GM20000 (cell line): ENCODE measurements at regions not wholly inside any gene's neighbourhood (a gene's known extent, or its start where the extent isn't known, plus 50 kb on each side); places are given as distances from the start of the nearest gene placed in this dataset.
"Not testable (repeated sequence)": the region's sequence is repeated elsewhere in the genome, so short reads cannot be mapped to it uniquely, and the experiment has no call there.

Experiments used
- DNase-seq: peaks from one replicate; pipeline ENCODE4 v3.0.0; 2012; ENCODE audit warnings: low spot score
- CTCF ChIP-seq: IDR thresholded peaks from 2 replicates; pipeline ENCODE4 v1.5.1; 2012; ENCODE audit warnings: mild to moderate bottlenecking, control low read depth; ENCODE audit errors: extremely low read depth, missing control alignments

- no peak for TF ChIP-seq CTCF
Measured at GRCh38 chr19:28374971-28375370, 838.0 kb downstream of the UQCRFS1 start.

GRCh38 chr19:28372576-28373247 lies 840.2 kb downstream of the UQCRFS1 start:
- TF ChIP-seq CTCF, result no peak
- no peak for DNase-seq

More at GRCh38 chr19:28374971-28375370, 838.0 kb downstream of the UQCRFS1 start:
- no peak for DNase-seq

- DNase-seq, result no peak
- no peak for TF ChIP-seq CTCF
Measured at GRCh38 chr19:28367146-28367545, 845.8 kb downstream of the UQCRFS1 start.

- DNase-seq, result no peak
- TF ChIP-seq CTCF, result no peak
Measured at GRCh38 chr19:28363254-28363653, 849.7 kb downstream of the UQCRFS1 start.

GRCh38 chr19:28359431-28360414 lies 853.2 kb downstream of the UQCRFS1 start:
- TF ChIP-seq CTCF, result no peak
- DNase-seq, result no peak

- no peak for TF ChIP-seq CTCF
- no peak for DNase-seq
Measured at GRCh38 chr19:28358633-28359032, 854.3 kb downstream of the UQCRFS1 start.

GRCh38 chr19:28351761-28352160 lies 861.2 kb downstream of the UQCRFS1 start:
- no peak for TF ChIP-seq CTCF
- no peak for DNase-seq

- DNase-seq, result not testable (repeated sequence)
Measured at GRCh38 chr19:28351321-28351720, 861.6 kb downstream of the UQCRFS1 start.
